GM18520 (cell line): ENCODE measurements at regions not wholly inside any gene's neighbourhood (a gene's known extent, or its start where the extent isn't known, plus 50 kb on each side); places are given as distances from the start of the nearest gene placed in this dataset.

Experiments used
- ATAC-seq: cut with Tn5 transposase; IDR thresholded peaks from one replicate; pipeline ENCODE4 v1.9.1; 2021; ENCODE audit not compliant: unreplicated experiment

GRCh38 chr7:36802459-36803135, 78.3 kb upstream of the AOAH start:
- ATAC-seq = no peak

- no peak for ATAC-seq
Observed at GRCh38 chr7:36796850-36797536, 72.7 kb upstream of the AOAH start.

GRCh38 chr7:36795451-36796021, 71.2 kb upstream of the AOAH start:
- ATAC-seq = no peak

- ATAC-seq = no peak
Observed at GRCh38 chr7:36794689-36795088, 70.4 kb upstream of the AOAH start.

- ATAC-seq = no peak
Observed at GRCh38 chr7:36792421-36792820, 68.1 kb upstream of the AOAH start.

- ATAC-seq = no peak
Observed at GRCh38 chr7:36790311-36790787, 66.1 kb upstream of the AOAH start.

- ATAC-seq = no peak
Observed at GRCh38 chr7:36788825-36789470, 64.7 kb upstream of the AOAH start.

GRCh38 chr7:36787933-36788378, 63.7 kb upstream of the AOAH start:
- peak; percentile 29 for ATAC-seq

GRCh38 chr7:36784991-36785940, 61.0 kb upstream of the AOAH start:
- peak; percentile 99 for ATAC-seq

GRCh38 chr7:36781011-36781738, 56.9 kb upstream of the AOAH start:
- ATAC-seq = no peak

- no peak for ATAC-seq
Observed at GRCh38 chr7:36777855-36778254, 53.6 kb upstream of the AOAH start.

GRCh38 chr7:36777062-36777461, 52.8 kb upstream of the AOAH start:
- no peak for ATAC-seq

- ATAC-seq = no peak
Observed at GRCh38 chr7:36775676-36776075, 51.4 kb upstream of the AOAH start.

- ATAC-seq = no peak
Observed at GRCh38 chr7:36775061-36775620, 50.8 kb upstream of the AOAH start.
